ENCODE measurements at regions not wholly inside any gene's neighbourhood (a gene's known extent, or its start where the extent isn't known, plus 50 kb on each side); places are given as distances from the start of the nearest gene placed in this dataset.

- Mint-ChIP-seq H3K9me3 (no peaks in the 10 kb centered on the region), H3K36me3 (ENCODE audit: low read depth) (no peaks in the 10 kb centered on the region), H3K27me3 (ENCODE audit: low read depth, poor library complexity) (no peaks in the 10 kb centered on the region), H3K4me1 (no peaks in the 10 kb centered on the region), H3K4me3 (no peak overlapping the region), H3K27ac (no peak overlapping the region)
- DNase-seq, result no peak
- TF ChIP-seq CTCF (IDR thresholded peaks at IDR 0.05), result no peak
These were observed 746.2 kb downstream of the TUSC7 start for GRCh38 chr3:117455782-117456181.

- Mint-ChIP-seq H3K27ac (no peak overlapping the region), H3K36me3 (ENCODE audit: low read depth) (no peaks in the 10 kb centered on the region), H3K4me3 (no peak overlapping the region)
These were observed 753.9 kb downstream of the TUSC7 start for GRCh38 chr3:117463276-117464115.

GRCh38 chr3:117471831-117472230 is 762.3 kb downstream of the TUSC7 start:
- TF ChIP-seq CTCF (IDR thresholded peaks at IDR 0.05), result no peak
- H3K27ac Mint-ChIP-seq, result no peak overlapping the region
- no peaks in the 10 kb centered on the region for H3K9me3 Mint-ChIP-seq
- no peak overlapping the region for H3K4me3 Mint-ChIP-seq
- no peaks in the 10 kb centered on the region for H3K36me3 Mint-ChIP-seq (ENCODE audit: low read depth)
- peaks cover 3% of the 10 kb centered on the region for H3K27me3 Mint-ChIP-seq (ENCODE audit: low read depth, poor library complexity)
- DNase-seq, result no peak
- H3K4me1 Mint-ChIP-seq, result no peaks in the 10 kb centered on the region

More at GRCh38 chr3:117463276-117464115, 753.9 kb downstream of the TUSC7 start:
- peaks cover 10% of the 10 kb centered on the region for H3K27me3 Mint-ChIP-seq (ENCODE audit: low read depth, poor library complexity)
- H3K9me3 Mint-ChIP-seq, result no peaks in the 10 kb centered on the region
- TF ChIP-seq CTCF (IDR thresholded peaks at IDR 0.05), result no peak
- no peak for DNase-seq
- H3K4me1 Mint-ChIP-seq, result no peaks in the 10 kb centered on the region

GRCh38 chr3:117473981-117474538 is 764.5 kb downstream of the TUSC7 start:
- Mint-ChIP-seq H3K4me3 (no peak overlapping the region), H3K9me3 (no peaks in the 10 kb centered on the region), H3K27ac (no peak overlapping the region), H3K4me1 (no peaks in the 10 kb centered on the region), H3K36me3 (ENCODE audit: low read depth) (no peaks in the 10 kb centered on the region), H3K27me3 (ENCODE audit: low read depth, poor library complexity) (peaks cover 3% of the 10 kb centered on the region)
- no peak for DNase-seq
- TF ChIP-seq CTCF (IDR thresholded peaks at IDR 0.05), result no peak

- no peaks in the 10 kb centered on the region for H3K27me3 Mint-ChIP-seq (ENCODE audit: low read depth, poor library complexity)
- peaks cover 5% of the 10 kb centered on the region for H3K4me1 Mint-ChIP-seq
- H3K36me3 Mint-ChIP-seq (ENCODE audit: low read depth), result no peaks in the 10 kb centered on the region
- no peak overlapping the region for H3K4me3 Mint-ChIP-seq
- TF ChIP-seq CTCF (IDR thresholded peaks at IDR 0.05), result no peak
- no peaks in the 10 kb centered on the region for H3K9me3 Mint-ChIP-seq
- DNase-seq, result no peak
- no peak overlapping the region for H3K27ac Mint-ChIP-seq
These were observed 767.0 kb downstream of the TUSC7 start for GRCh38 chr3:117476572-117476971.

Measured in nephron progenitor cell (in vitro differentiated cells).